Vagina (tissue), 2 donors: ENCODE measurements at regions not wholly inside any gene's neighbourhood (a gene's known extent, or its start where the extent isn't known, plus 50 kb on each side); places are given as distances from the start of the nearest gene placed in this dataset.

ENCODE experiments used
- POLR2A ChIP-seq, 2 donors: fragments of 450-650 bp; IDR thresholded peaks; one replicate each; pipeline ENCODE4 v1.6.1; 2017; ENCODE audit warnings: antibody characterized with exemption in 2 of 2, mild to moderate bottlenecking in 2 of 2, moderate library complexity in 2 of 2
- TF ChIP-seq, protein P1 (sequence below), 3 experiments: fragments of 450-650 bp in 2 of 3; fragments of 200-600 bp in 1 of 3; sonication (generic) in 1 of 3; IDR thresholded peaks; one replicate each; pipeline ENCODE4 v1.5.1; 2017 to 2019; ENCODE audit warnings: antibody characterized with exemption in 3 of 3, mild to moderate bottlenecking in 2 of 3, moderate library complexity in 2 of 3

GRCh38 chr4:104726002-104726401 is 231.3 kb upstream of the CXXC4 start:
- TF ChIP-seq, protein P1, sequence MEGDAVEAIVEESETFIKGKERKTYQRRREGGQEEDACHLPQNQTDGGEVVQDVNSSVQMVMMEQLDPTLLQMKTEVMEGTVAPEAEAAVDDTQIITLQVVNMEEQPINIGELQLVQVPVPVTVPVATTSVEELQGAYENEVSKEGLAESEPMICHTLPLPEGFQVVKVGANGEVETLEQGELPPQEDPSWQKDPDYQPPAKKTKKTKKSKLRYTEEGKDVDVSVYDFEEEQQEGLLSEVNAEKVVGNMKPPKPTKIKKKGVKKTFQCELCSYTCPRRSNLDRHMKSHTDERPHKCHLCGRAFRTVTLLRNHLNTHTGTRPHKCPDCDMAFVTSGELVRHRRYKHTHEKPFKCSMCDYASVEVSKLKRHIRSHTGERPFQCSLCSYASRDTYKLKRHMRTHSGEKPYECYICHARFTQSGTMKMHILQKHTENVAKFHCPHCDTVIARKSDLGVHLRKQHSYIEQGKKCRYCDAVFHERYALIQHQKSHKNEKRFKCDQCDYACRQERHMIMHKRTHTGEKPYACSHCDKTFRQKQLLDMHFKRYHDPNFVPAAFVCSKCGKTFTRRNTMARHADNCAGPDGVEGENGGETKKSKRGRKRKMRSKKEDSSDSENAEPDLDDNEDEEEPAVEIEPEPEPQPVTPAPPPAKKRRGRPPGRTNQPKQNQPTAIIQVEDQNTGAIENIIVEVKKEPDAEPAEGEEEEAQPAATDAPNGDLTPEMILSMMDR (IDR thresholded peaks at IDR 0.05): no peak
- no peak for TF ChIP-seq POLR2A (IDR thresholded peaks at IDR 0.05)
